PFSK-1 (cell line): ENCODE measurements at regions not wholly inside any gene's neighbourhood (a gene's known extent, or its start where the extent isn't known, plus 50 kb on each side); places are given as distances from the start of the nearest gene placed in this dataset.

ENCODE experiments used
- FOXP2 ChIP-seq: optimal IDR thresholded peaks from 2 replicates; pipeline ENCODE3; 2011; ENCODE audit warnings: borderline replicate concordance, control low read depth, inconsistent platforms; ENCODE audit not compliant: insufficient read depth; ENCODE audit errors: extremely low read length, extremely low read depth
- POLR2AphosphoS5 ChIP-seq: IDR thresholded peaks from 2 replicates; pipeline ENCODE4 v1.6.1; 2012; ENCODE audit warnings: low read depth, mild to moderate bottlenecking, control low read depth, low read length, moderate library complexity
- REST ChIP-seq, 2 experiments: IDR thresholded peaks; 2 replicates each; pipeline versions ENCODE4 v1.6.1 to v1.8.0; 2011 to 2012; ENCODE audit warnings: low read depth in 2 of 2, low read length in 2 of 2, control low read depth in 1 of 2, inconsistent platforms in 1 of 2, mild to moderate bottlenecking in 1 of 2, moderate library complexity in 1 of 2; ENCODE audit not compliant: insufficient read depth in 1 of 2
- SIN3A ChIP-seq: IDR thresholded peaks from 2 replicates; pipeline ENCODE4 v1.6.1; 2012; ENCODE audit warnings: mild to moderate bottlenecking, low read length, moderate library complexity, borderline replicate concordance; ENCODE audit not compliant: insufficient read depth
- TAF1 ChIP-seq: IDR thresholded peaks from 2 replicates; pipeline ENCODE4 v1.6.1; 2012; ENCODE audit warnings: low read length, control low read depth, borderline replicate concordance; ENCODE audit not compliant: insufficient read depth

GRCh38 chr1:87506147-87506546, 177.5 kb downstream of the LMO4 start:
- TF ChIP-seq REST (IDR thresholded peaks at IDR 0.05; ENCODE audit: insufficient read depth in 1 of 2, low read depth in 2 of 2, low read length in 2 of 2) (no peak), SIN3A (no peak), FOXP2 (no peak), TAF1 (no peak), POLR2AphosphoS5 (no peak)

- no peak for TF ChIP-seq FOXP2
- no peak for TF ChIP-seq POLR2AphosphoS5
- TF ChIP-seq SIN3A, result no peak
- no peak for TF ChIP-seq TAF1
- TF ChIP-seq REST (IDR thresholded peaks at IDR 0.05; ENCODE audit: insufficient read depth in 1 of 2, low read depth in 2 of 2, low read length in 2 of 2), result no peak
Observed at GRCh38 chr1:87508247-87508787, 179.6 kb downstream of the LMO4 start.

GRCh38 chr1:87510540-87510939, 181.9 kb downstream of the LMO4 start:
- TF ChIP-seq REST (IDR thresholded peaks at IDR 0.05; ENCODE audit: insufficient read depth in 1 of 2, low read depth in 2 of 2, low read length in 2 of 2), result no peak
- no peak for TF ChIP-seq SIN3A
- TF ChIP-seq TAF1, result no peak
- no peak for TF ChIP-seq POLR2AphosphoS5
- no peak for TF ChIP-seq FOXP2

- TF ChIP-seq SIN3A (no peak), REST (IDR thresholded peaks at IDR 0.05; ENCODE audit: insufficient read depth in 1 of 2, low read depth in 2 of 2, low read length in 2 of 2) (no peak), FOXP2 (no peak), POLR2AphosphoS5 (no peak), TAF1 (no peak)
Observed at GRCh38 chr1:87511449-87511848, 182.8 kb downstream of the LMO4 start.

GRCh38 chr1:87512431-87512830, 183.8 kb downstream of the LMO4 start:
- TF ChIP-seq SIN3A, result no peak
